ENCODE measurements at regions not wholly inside any gene's neighbourhood (a gene's known extent, or its start where the extent isn't known, plus 50 kb on each side); places are given as distances from the start of the nearest gene placed in this dataset.

DNA sequence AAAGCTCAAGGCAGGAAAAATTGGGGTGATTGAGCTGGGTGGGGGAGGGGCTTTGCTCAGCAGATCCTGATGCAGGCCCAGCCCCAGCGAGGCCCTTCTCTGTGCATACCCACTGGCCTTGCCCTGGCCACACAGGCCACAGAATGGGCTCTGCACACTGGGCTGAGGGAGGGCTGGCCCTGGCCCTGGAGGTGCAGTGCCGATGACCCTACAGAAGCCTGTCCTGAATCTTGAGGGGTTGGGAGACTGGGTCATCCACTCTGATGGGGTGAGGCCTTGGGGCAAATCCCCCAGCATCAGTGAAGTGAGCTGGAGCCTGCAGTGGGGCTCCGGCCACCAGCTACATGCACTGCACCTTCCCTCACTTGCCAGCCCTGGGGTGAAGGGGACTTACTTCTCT is 153.1 kb downstream of the URI1 start:
- Histone ChIP-seq H3K9me2 (replicated peaks; ENCODE audit: control insufficient read depth, low read length) (no peaks in the 10 kb centered on the region), H3K27me3 (ENCODE audit: control insufficient read depth, low read length) (no peaks in the 10 kb centered on the region), H3K9me3 (ENCODE audit: control insufficient read depth, insufficient read depth, low read length) (no peaks in the 10 kb centered on the region), H4K20me1 (ENCODE audit: control insufficient read depth, insufficient read depth, low read depth, low read length) (no peaks in the 10 kb centered on the region), H3K4me3 (ENCODE audit: low read length) (no peak overlapping the region), H3F3A (ENCODE audit: control insufficient read depth, insufficient read depth) (no peaks in the 10 kb centered on the region), H3K4me2 (ENCODE audit: low read length) (no peak overlapping the region), H3K79me2 (ENCODE audit: control insufficient read depth, low read length) (no peaks in the 10 kb centered on the region), H3K36me3 (ENCODE audit: control insufficient read depth, low read length) (no peaks in the 10 kb centered on the region), H3K4me1 (ENCODE audit: control insufficient read depth, low read length) (no peaks in the 10 kb centered on the region), H3K27ac (ENCODE audit: low read depth, low read length) (no peak overlapping the region)
- no peak for TF ChIP-seq EZH2phosphoT487 (IDR thresholded peaks at IDR 0.05; ENCODE audit: borderline replicate concordance, low read length)
- TF ChIP-seq, protein P1, sequence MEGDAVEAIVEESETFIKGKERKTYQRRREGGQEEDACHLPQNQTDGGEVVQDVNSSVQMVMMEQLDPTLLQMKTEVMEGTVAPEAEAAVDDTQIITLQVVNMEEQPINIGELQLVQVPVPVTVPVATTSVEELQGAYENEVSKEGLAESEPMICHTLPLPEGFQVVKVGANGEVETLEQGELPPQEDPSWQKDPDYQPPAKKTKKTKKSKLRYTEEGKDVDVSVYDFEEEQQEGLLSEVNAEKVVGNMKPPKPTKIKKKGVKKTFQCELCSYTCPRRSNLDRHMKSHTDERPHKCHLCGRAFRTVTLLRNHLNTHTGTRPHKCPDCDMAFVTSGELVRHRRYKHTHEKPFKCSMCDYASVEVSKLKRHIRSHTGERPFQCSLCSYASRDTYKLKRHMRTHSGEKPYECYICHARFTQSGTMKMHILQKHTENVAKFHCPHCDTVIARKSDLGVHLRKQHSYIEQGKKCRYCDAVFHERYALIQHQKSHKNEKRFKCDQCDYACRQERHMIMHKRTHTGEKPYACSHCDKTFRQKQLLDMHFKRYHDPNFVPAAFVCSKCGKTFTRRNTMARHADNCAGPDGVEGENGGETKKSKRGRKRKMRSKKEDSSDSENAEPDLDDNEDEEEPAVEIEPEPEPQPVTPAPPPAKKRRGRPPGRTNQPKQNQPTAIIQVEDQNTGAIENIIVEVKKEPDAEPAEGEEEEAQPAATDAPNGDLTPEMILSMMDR (IDR thresholded peaks at IDR 0.05; ENCODE audit: low read depth, low read length, poor library complexity, severe bottlenecking): no peak

DNA sequence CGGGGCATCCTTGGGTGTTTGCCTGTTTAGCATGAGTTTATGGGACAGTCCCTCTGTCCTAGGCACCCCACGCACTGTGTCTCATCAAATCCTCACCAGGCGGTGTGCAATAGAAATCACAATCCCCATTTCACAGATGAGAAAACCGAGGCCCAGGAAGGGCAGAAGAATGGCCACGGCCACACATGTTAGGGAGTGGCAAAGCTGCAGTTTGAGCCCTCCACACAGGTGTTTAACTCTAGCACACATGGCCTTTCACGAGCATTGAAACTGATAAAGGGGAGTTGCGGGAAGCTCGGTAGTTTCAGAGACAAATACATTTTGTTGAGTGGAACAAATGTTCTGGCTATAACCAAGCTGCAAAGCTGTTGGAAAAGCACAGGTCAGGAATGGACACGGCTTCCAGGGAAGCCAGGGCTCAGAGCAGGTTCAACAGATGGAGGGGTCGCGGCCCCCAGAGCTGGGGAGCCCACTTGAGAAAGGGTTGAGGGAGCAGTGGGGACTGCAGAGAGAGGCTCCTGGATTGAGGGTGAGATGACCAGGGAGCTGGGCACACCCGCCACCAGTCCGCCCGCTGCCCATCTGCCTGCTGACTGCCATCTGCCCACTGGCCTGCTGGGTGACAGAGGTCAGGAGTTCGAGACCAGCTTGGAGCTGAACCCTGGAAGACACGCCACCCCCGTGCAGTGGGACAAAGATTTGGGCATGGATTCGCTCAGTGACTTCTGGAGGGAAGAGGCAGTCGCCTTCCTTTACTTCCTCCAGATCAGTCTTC is 154.7 kb downstream of the URI1 start:
- no peaks in the 10 kb centered on the region for H4K20me1 ChIP-seq (ENCODE audit: control insufficient read depth, insufficient read depth, low read depth, low read length)
- H3K4me3 ChIP-seq (ENCODE audit: low read length): no peak overlapping the region
- H3K27me3 ChIP-seq (ENCODE audit: control insufficient read depth, low read length): no peaks in the 10 kb centered on the region
- no peaks in the 10 kb centered on the region for H3K36me3 ChIP-seq (ENCODE audit: control insufficient read depth, low read length)
- H3K27ac ChIP-seq (ENCODE audit: low read depth, low read length): no peak overlapping the region
- no peaks in the 10 kb centered on the region for H3K79me2 ChIP-seq (ENCODE audit: control insufficient read depth, low read length)
- H3K4me1 ChIP-seq (ENCODE audit: control insufficient read depth, low read length): no peaks in the 10 kb centered on the region
- H3K9me2 ChIP-seq (replicated peaks; ENCODE audit: control insufficient read depth, low read length): no peaks in the 10 kb centered on the region
- TF ChIP-seq, protein P1 (IDR thresholded peaks at IDR 0.05; ENCODE audit: low read depth, low read length, poor library complexity, severe bottlenecking): no peak
- no peak for TF ChIP-seq EZH2phosphoT487 (IDR thresholded peaks at IDR 0.05; ENCODE audit: borderline replicate concordance, low read length)
- no peaks in the 10 kb centered on the region for H3K9me3 ChIP-seq (ENCODE audit: control insufficient read depth, insufficient read depth, low read length)
- H3F3A ChIP-seq (ENCODE audit: control insufficient read depth, insufficient read depth): no peaks in the 10 kb centered on the region
- H3K4me2 ChIP-seq (ENCODE audit: low read length): no peak overlapping the region

DNA sequence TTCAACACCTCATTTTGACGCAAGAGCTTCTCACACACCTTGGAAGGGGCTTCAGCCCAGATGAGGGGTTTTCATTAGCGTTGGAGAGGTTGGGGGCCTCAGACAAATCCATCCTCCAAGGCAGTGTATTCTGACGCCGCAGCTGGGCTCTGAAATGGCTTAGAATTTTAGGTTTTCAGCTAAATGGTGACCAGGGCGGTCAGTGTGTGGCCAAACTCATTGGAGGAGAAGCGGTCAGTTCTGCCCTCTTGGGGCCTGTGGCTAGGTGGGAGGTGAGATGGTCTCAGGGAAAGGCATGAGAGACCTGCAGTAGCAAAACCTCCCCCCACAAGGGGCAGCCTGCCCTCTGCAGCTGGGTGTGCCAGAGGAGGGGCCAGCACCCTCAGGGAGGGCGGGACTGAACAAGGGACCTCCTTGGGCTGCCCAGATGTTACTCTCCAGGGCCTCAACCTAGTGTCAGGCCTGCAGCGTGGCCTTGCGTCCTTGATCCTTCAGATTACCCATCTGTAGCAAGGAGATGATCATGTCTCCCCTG is 155.8 kb downstream of the URI1 start:
- H3K4me3 ChIP-seq (ENCODE audit: low read length): no peak overlapping the region
- no peaks in the 10 kb centered on the region for H3K36me3 ChIP-seq (ENCODE audit: control insufficient read depth, low read length)
- H3K27me3 ChIP-seq (ENCODE audit: control insufficient read depth, low read length): no peaks in the 10 kb centered on the region
- TF ChIP-seq EZH2phosphoT487 (IDR thresholded peaks at IDR 0.05; ENCODE audit: borderline replicate concordance, low read length): no peak
- TF ChIP-seq, protein P1 (IDR thresholded peaks at IDR 0.05; ENCODE audit: low read depth, low read length, poor library complexity, severe bottlenecking): no peak
- no peaks in the 10 kb centered on the region for H3K9me2 ChIP-seq (replicated peaks; ENCODE audit: control insufficient read depth, low read length)
- H3K27ac ChIP-seq (ENCODE audit: low read depth, low read length): no peak overlapping the region
- no peaks in the 10 kb centered on the region for H3F3A ChIP-seq (ENCODE audit: control insufficient read depth, insufficient read depth)
- H3K9me3 ChIP-seq (ENCODE audit: control insufficient read depth, insufficient read depth, low read length): no peaks in the 10 kb centered on the region
- no peaks in the 10 kb centered on the region for H3K79me2 ChIP-seq (ENCODE audit: control insufficient read depth, low read length)
- H3K4me2 ChIP-seq (ENCODE audit: low read length): no peak overlapping the region
- H3K4me1 ChIP-seq (ENCODE audit: control insufficient read depth, low read length): no peaks in the 10 kb centered on the region
- H4K20me1 ChIP-seq (ENCODE audit: control insufficient read depth, insufficient read depth, low read depth, low read length): no peaks in the 10 kb centered on the region

Data from DOHH2 (cell line).